ENCODE measurements at regions not wholly inside any gene's neighbourhood (a gene's known extent, or its start where the extent isn't known, plus 50 kb on each side); places are given as distances from the start of the nearest gene placed in this dataset.

DNA sequence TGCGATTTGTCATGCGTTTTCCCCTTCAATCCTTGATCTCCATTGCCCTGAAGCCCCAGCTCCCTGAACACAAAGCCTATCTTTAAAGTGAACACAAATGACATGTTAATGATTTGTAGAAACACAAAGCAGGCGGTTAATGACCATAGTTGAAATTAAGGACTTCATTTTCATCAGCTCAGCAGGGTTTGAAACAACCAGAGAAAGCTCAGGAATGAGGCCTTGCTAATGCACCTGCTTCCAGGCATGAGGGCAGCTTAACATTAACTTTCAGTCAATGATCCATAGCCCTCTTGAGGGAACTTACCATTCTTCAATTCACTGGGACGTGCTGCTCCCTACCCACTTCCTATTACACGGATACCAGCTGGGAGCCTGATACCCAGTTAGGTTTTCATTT, 427.2 kb upstream of the CBLB start:
- TF ChIP-seq, protein P1, sequence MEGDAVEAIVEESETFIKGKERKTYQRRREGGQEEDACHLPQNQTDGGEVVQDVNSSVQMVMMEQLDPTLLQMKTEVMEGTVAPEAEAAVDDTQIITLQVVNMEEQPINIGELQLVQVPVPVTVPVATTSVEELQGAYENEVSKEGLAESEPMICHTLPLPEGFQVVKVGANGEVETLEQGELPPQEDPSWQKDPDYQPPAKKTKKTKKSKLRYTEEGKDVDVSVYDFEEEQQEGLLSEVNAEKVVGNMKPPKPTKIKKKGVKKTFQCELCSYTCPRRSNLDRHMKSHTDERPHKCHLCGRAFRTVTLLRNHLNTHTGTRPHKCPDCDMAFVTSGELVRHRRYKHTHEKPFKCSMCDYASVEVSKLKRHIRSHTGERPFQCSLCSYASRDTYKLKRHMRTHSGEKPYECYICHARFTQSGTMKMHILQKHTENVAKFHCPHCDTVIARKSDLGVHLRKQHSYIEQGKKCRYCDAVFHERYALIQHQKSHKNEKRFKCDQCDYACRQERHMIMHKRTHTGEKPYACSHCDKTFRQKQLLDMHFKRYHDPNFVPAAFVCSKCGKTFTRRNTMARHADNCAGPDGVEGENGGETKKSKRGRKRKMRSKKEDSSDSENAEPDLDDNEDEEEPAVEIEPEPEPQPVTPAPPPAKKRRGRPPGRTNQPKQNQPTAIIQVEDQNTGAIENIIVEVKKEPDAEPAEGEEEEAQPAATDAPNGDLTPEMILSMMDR (conservative IDR thresholded peaks at IDR 0.05; ENCODE audit: low read length), result no peak
- no peak for TF ChIP-seq EZH2phosphoT487 (IDR thresholded peaks at IDR 0.05; ENCODE audit: borderline replicate concordance)
